Activated CD8-positive, alpha-beta memory T cell treated with anti-CD3 and anti-CD28 coated beads, Interleukin-2, amount 50 U/mL, for 4 hours (primary cell): ENCODE measurements at regions not wholly inside any gene's neighbourhood (a gene's known extent, or its start where the extent isn't known, plus 50 kb on each side); places are given as distances from the start of the nearest gene placed in this dataset.
"Not testable (repeated sequence)": the region's sequence is repeated elsewhere in the genome, so short reads cannot be mapped to it uniquely, and the experiment has no call there.

Experiments used
- DNase-seq: peaks from one replicate; pipeline ENCODE4 v3.0.0-alpha.2; 2020

DNA sequence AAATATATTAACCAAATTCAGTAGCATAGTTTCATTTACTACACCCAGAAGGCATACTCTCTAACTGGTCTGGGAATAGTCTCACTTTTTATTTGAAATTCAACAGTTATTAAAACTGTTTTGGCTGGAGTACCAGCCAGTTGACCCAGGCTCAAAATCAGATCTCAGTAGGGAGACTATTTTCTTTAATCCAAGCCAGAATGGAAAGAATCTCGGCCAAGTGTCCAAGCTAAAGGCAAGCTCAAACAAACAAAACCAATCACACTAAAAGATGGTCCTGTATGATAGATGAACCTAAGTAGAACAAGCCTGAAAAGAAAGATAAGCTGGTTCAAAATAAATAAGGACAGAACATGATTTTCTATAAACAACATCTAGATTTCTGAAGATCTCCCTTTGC, 259.6 kb upstream of the POM121L12 start:
- no peak for DNase-seq

DNA sequence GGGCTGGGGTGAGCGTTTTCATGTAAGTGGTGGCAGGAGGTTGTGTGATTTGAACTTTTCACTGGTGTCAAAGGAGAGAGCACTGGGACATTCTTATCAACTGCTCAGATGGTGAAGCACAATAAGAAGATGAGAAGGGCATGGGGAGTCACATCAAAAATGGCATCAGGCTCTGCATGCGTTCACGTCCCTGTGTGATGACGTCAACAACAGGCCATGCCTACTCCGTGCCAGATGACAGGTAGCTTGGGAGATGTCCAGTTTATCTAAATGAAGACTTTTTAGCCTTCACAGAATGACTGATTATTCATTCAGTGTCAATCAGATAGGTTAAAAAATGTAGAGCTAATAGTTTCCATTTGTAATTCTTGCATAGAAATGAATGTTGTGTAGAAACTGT, 264.3 kb upstream of the POM121L12 start:
- DNase-seq = no peak

DNA sequence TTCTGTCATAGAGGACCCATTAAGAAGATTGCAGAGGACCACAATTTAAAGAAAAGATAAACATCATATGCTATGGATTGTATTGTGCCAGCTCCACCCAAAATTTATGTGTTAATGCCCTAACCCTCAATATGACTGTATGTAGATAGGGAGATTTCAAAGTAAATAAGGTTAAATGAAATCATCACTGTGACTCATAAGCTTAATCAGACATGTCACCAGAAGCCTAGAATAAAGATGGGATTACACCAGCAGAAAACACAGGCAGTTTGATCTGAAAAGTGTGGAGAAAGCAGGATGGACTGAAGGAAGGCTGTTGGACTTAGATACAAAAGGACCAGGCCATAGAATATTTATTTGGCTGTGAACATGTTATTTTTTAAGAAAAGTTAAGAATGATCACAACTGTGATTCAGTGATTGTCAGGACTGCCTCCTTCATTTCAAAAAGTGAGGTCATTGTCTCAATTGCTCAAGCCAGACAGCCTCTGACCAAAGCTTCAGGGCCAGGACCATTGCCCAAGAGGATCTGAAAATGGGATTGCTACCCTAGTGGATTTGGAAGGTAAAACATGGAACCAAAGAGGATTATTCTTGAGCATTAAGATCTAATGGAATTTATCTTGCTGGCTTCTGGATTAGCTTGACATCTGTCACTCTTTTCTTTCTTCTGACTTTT, 270.8 kb upstream of the POM121L12 start:
- DNase-seq = no peak

DNA sequence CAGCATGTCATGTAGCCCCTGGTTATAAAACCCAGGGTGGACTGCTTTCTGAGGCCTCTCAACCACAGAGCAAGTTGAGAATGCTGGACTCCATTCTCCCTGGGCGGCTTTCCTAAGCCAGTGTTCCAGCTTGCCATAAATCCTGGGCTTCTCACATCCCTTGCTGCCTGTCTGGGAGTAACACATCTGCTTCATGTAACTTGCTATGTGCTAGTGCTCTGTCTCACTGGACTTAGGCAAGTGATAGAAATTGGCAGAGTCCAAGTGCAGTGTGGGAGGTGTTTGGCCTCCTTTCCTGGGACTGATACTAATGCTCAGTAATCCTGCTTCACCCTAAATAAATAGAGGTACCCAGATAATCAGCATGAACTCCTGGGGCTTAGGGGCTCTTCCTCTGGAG, 277.1 kb upstream of the POM121L12 start:
- no peak for DNase-seq

DNA sequence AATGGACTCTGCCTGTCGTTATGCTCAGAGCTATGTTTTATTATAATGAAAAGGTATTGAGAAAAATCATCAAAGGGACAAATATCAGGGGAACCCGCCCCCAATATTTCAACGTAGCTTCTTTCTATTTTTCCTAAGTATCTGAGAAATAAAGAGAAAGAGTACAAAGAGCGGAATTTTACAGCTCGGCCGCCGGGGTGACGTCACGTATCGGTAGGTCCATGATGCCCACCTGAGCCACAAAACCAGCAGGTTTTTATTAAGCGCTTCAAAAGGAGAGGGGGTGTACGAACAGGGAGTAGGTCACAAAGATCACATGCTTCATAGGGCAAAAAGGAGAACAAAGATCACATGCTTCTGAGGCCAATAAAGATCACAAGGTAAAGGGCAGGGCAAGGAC, 281.6 kb upstream of the POM121L12 start:
- DNase-seq = no peak

DNA sequence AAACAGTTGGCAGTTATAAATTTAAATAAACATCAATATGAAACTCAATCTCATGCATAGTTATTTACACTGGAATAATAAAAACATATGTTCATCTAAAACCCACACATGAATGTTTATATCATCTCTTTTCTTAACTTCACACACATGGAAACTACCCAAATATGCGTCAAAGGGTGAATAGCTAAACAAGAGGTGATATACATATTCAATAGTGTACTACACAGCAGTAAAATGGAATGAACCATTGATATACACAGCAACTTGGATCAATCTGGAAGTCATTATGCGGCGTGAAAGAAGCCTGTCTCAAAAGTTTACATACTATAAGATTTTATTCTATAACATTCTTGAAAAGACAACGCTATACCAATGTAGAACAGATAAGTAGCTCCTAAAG, 282.5 kb upstream of the POM121L12 start:
- DNase-seq = no peak

DNA sequence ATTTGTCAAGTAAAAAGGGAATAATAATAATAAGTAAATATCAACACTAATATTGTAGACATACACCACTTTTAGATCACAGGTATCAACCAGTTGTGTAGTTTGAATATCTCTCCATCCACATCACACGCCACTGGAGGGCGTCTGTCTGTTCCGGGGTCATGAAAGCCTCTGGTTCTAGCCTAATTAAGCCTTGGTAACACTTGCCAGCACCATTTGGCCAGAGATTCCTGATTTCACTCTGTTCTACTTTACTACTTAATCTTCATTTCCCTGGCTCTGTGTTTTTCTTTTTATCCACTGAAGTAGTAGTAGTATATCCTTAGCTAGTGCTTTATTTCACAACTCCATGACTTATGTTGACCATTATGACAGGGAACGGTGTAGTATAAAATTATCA, 285.6 kb upstream of the POM121L12 start:
- DNase-seq = no peak

DNA sequence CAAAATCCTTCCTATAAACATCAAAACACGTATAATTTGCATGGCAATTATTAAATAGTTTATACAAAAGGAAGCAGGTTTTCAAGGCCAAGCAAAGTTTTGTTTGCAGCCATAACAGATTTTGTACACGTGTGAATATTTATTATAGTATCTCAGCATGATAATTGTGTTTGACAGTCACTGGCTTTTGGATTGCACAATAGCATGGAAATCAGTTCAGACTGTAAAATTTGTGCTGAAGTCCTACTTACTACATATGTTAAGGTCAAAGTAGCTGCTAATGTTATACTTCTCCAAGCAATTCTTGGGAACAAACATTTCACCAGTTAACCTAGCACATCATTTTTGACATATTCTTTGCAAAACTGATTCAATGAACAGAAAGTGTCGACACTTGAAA, 287.6 kb upstream of the POM121L12 start:
- DNase-seq = no peak

DNA sequence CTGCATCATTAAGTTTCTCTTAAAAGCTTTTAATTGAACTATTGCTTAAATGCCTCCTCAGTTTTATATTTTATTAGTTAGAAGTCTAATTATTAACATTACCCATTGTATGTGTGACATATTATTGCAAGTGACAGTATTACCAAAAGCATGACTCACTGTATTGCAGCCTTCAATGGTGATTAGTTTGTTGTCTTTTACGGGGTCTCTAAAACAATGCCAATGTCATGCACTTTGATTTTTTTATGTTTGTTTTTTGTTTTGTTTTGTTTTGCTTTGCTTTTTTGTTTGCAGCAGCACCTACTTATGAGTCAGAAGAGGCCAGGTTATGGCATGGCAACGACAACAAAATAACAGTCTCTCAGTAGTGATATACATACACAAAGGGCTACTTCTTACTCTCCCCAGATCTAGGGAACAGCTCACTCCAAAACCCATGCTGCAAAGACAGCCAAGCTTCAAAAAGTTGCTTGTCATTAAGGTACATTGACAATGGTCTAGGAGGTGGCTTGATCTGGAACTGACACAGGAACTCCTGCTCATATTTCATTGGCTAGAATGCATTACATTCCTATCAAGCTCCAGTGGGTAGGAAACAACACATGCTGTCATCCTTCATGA, 293.7 kb upstream of the POM121L12 start:
- DNase-seq = no peak

DNA sequence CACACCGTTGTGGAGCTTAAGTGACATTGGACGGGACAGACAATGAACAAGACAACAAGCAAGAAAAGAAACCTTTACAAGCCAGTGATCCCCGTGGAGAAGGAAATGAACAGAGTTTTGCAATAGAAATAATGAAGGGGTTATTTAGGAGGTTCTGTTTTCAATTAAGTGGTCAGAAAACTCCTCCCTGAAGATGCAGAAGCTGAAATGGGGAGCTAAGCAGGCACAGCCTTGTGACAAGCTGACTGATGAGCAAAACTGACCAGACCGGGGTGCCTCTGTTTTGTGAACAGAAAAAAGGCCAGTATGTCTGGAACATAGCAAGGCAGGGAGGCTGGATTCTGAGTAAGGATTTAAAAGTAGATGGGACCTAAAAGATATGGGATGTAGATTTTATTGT, 299.8 kb upstream of the POM121L12 start:
- DNase-seq = no peak

DNA sequence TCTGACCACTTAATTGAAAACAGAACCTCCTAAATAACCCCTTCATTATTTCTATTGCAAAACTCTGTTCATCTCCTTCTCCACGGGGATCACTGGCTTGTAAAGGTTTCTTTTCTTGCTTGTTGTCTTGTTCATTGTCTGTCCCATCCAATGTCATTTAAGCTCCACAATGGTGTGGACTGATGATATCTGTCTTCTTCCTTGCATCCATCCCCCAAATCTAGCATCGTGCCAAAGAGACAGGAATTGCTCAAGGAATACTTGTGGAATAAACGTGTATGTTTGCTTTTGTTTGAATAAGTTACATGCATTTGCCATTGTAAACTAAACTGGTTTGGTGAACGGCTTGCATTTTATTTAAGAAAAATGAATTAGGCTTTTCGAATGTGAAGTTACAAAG, 306.8 kb upstream of the POM121L12 start:
- DNase-seq = not testable (repeated sequence)

DNA sequence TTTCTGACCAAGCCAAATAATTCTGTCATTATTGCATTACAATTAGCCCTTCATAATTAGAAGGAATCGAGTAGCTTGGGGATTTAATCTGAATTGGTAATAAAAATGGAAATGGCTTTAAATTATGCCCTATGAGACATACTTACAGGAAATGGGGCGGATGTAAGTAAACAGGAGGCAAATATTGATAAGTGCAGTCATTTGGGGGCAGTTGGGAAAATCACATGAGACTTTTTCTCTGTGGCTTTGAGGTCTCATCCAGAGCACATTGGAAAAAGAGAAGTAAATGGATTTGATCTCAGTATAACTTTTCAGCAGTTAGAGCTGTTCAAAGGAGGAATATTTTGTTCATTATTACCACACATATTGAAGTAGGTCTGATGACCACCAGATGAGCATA, 307.8 kb upstream of the POM121L12 start:
- no peak for DNase-seq

DNA sequence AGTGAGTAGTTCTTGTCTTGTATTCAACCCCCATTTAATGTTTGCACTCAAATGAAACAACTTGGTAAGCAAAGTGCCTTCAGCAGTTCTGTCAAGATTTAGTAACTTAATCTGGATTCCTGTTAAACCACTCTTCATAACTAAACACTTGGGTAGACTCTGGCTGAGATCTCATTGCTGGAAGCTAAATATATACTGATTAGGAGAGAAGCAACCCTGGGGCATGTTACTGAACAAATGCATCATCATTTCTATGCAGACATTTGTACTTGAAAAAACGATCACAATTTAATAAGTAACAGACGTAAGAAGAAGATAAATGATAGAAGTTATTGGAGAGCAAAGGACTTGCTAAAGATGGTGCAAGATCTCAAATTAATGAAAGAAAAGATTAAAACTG, 308.4 kb upstream of the POM121L12 start:
- DNase-seq = no peak

DNA sequence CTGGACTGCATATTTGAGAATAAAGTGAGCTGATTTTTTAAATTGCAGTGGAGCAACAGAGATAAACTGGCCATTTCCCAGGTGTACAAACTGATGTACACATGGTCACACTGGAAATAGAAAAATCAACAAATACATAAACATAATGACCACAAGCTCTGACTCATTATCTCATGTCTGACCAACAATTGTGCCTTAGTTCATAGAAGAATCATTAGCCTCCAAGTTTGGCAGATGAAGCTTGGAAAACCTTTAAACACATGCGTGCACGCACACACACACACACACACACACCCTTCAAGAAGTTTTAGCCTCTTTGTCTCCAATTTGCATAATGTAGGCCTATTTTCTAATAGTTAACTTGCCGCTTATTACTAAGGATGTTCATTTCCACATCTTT, 308.9 kb upstream of the POM121L12 start:
- DNase-seq = no peak

DNA sequence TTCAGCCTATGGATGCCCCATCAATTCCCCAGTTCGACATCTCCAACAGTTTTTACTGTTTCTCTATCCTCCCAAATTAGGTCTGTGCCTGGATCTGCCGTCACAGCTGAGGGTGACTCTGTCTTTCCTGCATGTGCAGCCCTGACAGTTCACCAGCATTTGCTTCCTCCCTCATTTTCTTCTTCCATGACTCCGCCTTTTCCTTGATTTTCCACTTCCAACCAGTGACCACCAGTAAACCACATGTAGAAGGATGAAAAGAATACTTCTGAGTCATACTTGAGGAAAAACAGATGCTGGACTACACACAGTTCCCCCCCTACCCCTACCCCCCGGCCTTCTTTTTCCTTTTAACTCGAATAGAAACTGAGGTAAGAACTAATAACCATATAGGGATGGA, 311.8 kb upstream of the POM121L12 start:
- DNase-seq = no peak

DNA sequence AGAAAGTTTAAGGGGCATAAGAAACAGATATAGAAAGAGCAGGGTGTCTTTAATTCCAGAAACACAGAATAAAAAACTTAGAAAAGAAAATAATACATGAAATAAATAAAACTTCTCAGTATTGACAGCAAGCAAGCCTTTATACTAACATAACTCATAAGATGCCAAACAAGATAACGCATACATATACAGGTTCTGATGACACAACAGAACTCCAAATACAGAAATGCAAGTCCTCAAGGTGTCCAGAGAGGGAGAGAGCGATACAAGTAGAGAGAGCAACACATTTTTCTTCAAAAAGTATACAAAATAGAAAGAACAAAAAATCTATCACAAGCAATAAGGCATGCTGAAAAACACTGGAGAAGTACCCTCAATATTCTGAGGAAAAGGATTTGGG, 314.6 kb upstream of the POM121L12 start:
- no peak for DNase-seq

DNA sequence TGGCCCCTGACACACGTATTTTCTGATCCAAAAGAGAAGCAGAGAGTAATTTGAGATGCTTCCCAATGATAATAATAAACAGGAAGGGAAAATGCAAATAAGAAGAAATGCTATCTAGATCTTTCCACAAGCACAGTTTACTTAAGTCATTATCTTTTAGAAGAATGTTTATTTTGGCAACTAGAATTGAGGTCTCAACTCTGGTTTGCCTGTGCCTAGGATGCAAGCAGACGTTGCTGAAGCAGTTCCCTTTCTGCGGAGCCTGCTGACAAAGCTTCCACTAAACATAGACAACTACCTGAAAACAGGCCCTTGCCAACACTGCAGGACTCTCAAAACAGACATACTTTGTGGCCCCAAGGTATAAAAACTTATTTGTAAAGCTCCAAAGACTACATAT, 315.8 kb upstream of the POM121L12 start:
- no peak for DNase-seq

DNA sequence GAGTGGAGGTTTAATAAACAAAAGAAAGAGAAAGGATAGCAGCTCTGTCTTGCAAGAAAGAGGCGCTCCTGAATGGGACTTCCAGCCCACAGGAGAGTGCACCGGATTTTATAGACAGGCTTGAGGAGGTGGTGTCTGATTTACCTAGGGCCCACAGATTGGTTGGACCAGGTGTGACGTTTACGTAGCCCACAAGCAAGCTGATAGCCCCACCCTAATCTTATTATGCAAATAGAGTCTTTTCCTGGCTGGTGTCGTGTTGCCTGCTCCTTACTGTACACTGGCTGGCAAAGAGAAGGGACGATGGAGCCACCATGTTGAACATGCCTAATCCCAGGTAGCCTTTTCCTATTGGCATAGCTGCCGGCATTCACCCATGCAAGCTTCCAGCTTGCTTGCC, 319.7 kb upstream of the POM121L12 start:
- DNase-seq = no peak

DNA sequence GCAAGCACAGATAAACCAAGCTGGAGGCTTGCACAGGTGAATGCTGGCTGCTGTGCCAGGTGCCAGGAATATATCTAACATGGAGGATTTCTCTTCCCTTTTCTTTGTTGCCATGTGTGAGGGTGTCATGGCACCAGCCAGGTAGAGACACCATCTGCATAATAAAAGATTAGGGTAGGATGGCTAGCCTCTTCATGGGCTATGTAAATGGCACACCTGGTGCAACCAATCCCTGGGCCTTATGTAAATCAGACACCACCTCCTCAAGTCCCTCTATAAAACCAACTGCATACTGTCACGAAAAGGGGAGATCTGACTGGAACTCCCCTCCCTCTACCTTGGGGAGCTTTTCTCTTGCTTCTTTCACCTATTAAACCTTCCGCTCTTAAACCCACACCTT, 322.5 kb upstream of the POM121L12 start:
- DNase-seq = no peak

DNA sequence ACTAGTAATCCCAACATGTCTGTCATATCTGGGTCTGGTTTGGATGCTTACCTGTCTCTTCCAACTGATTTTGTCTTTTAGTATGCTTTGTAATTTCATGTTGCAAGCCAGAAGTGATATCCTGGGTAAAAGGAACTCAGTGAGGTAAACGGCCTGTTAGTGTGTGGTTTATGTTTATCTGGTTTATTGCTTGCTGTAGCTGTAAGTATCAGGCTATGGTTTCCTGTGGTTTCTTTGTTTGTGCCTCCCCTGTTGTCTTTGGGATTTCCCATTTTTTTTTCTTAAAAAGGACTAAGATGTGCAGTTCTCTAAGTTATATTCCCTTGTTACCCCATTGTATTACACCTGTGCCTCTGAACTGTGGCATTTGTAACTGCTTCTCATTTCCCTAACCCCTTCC, 323.5 kb upstream of the POM121L12 start:
- no peak for DNase-seq

DNA sequence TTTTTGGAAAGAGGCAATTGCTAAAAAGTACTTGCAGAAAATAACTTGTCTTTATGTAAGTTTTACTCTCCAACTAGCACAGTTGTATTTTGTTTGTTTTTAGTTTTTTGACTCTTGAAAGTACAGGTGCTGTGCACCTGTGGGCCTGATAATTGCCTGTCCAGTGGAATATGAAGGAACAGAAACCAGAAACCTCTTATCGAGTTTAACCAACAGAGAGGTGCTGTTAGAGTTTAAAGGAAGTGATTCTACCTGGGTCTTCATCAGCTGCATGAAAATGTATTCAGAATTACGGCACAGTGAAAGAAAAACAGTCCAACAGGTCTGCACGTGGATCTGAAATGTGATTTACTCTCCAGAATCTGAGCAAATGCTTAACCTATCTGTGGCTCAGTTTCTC, 326.6 kb upstream of the POM121L12 start:
- no peak for DNase-seq

DNA sequence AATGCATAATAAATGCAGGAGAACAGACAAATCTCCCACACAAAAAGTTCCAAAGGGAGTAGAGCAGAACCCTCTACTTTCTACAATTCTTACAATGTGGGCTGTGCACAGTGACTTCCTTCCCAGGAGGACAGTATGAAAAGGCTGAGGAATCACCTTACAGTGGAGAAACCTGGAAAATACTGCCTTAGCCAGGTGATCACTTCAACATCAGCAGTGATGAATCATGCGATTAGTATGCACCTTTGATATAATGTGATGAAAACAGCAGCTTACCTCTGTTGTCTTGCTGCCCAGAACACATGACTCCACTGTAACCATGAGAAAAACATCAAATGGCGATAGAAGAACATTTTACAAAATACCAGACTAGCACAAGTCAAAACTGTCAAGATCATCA, 329.7 kb upstream of the POM121L12 start:
- DNase-seq = no peak

DNA sequence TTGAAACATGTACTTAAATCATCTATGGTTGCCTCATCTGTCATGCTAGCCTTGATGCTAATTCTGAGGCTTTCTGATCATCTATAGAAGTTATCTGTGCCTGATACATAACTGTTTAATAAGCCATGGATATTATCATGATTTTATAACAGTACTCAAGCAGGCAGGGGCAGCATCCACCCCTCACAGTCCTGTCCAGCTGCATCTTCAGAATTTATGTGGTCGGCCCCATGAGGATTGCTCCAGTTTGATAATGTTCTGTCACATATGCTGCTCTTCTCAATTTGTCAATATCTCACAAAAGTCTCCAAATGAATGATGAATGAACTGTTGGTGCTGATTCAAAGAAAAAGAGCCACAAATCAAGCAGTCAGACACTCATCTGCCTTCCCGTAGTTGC, 335.1 kb upstream of the POM121L12 start:
- no peak for DNase-seq

DNA sequence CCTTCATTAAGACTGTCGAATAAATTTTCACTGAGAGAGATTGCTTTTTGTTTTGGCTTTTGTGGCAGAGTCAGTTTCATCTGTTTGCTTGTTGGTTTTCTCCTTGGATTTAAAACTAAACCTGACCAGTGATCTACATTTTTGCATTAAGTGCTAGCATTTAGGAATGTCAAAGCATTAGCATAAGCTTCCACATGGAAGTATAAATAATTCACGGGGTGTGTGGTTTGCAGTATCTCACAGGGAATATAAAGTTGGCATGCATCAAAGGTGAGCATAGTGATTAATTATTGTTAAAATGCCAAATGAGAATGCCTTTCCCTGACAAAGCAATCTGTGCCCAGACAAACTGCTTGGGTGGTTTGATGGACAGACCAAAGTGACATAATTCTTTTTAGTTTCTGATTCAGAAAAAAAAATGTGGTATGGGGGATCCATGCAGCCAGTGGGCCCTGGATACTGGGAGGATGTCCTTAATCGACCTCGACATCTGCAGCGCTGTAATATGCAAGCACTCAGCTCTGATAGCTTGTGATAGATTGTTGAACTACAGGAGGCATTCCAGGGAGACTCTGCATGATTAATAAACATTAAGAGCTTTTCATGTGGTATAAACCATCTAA, 339.3 kb upstream of the POM121L12 start:
- DNase-seq = no peak

DNA sequence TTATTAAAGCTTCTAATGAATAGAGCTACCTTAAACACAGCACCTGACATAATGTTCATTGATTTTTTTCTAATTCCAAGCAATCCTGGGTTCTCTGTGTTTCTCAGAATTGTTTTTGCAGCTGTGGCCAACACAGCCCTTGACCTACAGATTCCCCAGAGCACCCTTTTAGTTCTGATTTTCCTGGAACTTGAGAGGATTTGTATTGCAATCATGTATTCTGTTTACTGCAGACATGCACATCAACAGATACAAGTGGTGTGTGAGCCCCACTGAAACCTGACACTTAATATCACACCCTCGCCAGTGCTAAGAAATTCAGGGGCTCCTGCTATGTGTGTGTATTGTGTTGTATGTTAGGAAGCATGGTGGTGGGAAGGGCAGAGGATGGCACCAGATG, 344.2 kb upstream of the POM121L12 start:
- DNase-seq = no peak
